ENCODE measurements at regions not wholly inside any gene's neighbourhood (a gene's known extent, or its start where the extent isn't known, plus 50 kb on each side); places are given as distances from the start of the nearest gene placed in this dataset.

DNA sequence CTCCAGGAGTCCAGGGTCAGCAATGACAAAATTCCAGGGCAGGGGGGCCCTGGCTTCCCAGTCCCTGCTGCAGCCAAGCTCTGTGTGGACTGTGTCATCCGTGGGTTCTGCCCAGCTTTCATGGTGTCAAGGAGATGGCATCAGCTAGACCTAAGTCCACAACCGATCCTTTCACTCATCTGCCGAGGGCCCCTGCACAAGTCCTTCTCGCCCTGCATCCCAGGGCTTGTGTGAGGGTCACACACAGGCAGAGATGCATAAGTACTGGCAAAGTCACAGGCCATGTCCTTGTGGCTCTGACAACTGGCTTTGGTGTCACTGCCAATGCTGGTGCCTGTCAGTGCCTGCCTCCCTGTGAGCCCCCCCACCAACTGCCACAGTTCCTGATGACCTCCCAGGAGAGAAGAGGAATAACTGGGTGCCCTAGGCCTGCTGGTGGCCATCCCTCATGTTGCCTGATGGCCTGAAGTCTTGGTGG, 181.4 kb upstream of the CST7 start:
- Histone ChIP-seq H3K9ac (ENCODE audit: low read length) (no peak overlapping the region), H3K27ac (ENCODE audit: low read length) (no peak overlapping the region), H3K27me3 (ENCODE audit: low read depth, low read length) (peaks cover 18% of the 10 kb centered on the region; the same call in 1 of the 2 replicates), H4K20me1 (ENCODE audit: insufficient read depth, low read length) (no peaks in the 10 kb centered on the region), H3K79me2 (ENCODE audit: low read length) (no peaks in the 10 kb centered on the region), H3K9me3 (ENCODE audit: insufficient read depth, low read length) (no peaks in the 10 kb centered on the region), H2AFZ (ENCODE audit: low read depth, low read length) (no peak overlapping the region), H3K4me3 (ENCODE audit: low read length) (no peak overlapping the region), H3K4me1 (ENCODE audit: low read length) (peaks cover 37% of the 10 kb centered on the region), H3K36me3 (replicated peaks; ENCODE audit: low read depth, low read length) (no peaks in the 10 kb centered on the region), H3K4me2 (ENCODE audit: low read length) (no peak overlapping the region)
- TF ChIP-seq, protein P1, sequence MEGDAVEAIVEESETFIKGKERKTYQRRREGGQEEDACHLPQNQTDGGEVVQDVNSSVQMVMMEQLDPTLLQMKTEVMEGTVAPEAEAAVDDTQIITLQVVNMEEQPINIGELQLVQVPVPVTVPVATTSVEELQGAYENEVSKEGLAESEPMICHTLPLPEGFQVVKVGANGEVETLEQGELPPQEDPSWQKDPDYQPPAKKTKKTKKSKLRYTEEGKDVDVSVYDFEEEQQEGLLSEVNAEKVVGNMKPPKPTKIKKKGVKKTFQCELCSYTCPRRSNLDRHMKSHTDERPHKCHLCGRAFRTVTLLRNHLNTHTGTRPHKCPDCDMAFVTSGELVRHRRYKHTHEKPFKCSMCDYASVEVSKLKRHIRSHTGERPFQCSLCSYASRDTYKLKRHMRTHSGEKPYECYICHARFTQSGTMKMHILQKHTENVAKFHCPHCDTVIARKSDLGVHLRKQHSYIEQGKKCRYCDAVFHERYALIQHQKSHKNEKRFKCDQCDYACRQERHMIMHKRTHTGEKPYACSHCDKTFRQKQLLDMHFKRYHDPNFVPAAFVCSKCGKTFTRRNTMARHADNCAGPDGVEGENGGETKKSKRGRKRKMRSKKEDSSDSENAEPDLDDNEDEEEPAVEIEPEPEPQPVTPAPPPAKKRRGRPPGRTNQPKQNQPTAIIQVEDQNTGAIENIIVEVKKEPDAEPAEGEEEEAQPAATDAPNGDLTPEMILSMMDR (IDR thresholded peaks at IDR 0.05; ENCODE audit: low read depth, low read length) = no peak
- TF ChIP-seq EZH2phosphoT487 (IDR thresholded peaks at IDR 0.05; ENCODE audit: low read depth) = no peak

DNA sequence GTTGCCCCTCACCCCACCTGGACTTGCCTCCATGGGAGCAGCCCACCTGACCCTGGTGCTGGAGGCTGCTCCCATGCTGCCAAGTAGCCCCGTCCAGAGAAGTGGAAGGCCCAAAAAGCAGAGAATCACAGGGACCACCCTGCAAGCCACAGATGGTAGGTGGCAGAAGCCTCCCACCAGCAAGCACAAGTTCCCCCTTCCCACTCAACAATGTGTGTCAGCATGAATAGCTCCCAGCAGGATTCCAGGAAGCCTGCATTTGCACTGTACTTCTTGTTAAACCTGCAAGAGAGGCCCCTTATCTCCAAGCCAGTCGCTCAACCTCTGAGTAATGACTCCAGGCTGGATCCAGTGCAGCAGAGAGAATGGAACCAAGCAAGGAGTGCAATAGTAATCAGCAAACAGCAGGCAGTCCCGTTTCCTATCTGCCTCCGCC, 180.8 kb upstream of the CST7 start:
- no peak overlapping the region for H3K9ac ChIP-seq (ENCODE audit: low read length)
- no peak overlapping the region for H3K27ac ChIP-seq (ENCODE audit: low read length)
- TF ChIP-seq EZH2phosphoT487 (IDR thresholded peaks at IDR 0.05; ENCODE audit: low read depth) = no peak
- TF ChIP-seq, protein P1 (IDR thresholded peaks at IDR 0.05; ENCODE audit: low read depth, low read length) = no peak
- no peak overlapping the region for H3K4me3 ChIP-seq (ENCODE audit: low read length)
- peaks cover 43% of the 10 kb centered on the region for H3K4me1 ChIP-seq (ENCODE audit: low read length)
- H3K9me3 ChIP-seq (ENCODE audit: insufficient read depth, low read length) = no peaks in the 10 kb centered on the region
- H2AFZ ChIP-seq (ENCODE audit: low read depth, low read length) = no peak overlapping the region
- H4K20me1 ChIP-seq (ENCODE audit: insufficient read depth, low read length) = no peaks in the 10 kb centered on the region
- no peaks in the 10 kb centered on the region for H3K79me2 ChIP-seq (ENCODE audit: low read length)
- peaks cover 18% of the 10 kb centered on the region; the same call in 1 of the 2 replicates for H3K27me3 ChIP-seq (ENCODE audit: low read depth, low read length)
- no peaks in the 10 kb centered on the region for H3K36me3 ChIP-seq (replicated peaks; ENCODE audit: low read depth, low read length)
- no peak overlapping the region for H3K4me2 ChIP-seq (ENCODE audit: low read length)

DNA sequence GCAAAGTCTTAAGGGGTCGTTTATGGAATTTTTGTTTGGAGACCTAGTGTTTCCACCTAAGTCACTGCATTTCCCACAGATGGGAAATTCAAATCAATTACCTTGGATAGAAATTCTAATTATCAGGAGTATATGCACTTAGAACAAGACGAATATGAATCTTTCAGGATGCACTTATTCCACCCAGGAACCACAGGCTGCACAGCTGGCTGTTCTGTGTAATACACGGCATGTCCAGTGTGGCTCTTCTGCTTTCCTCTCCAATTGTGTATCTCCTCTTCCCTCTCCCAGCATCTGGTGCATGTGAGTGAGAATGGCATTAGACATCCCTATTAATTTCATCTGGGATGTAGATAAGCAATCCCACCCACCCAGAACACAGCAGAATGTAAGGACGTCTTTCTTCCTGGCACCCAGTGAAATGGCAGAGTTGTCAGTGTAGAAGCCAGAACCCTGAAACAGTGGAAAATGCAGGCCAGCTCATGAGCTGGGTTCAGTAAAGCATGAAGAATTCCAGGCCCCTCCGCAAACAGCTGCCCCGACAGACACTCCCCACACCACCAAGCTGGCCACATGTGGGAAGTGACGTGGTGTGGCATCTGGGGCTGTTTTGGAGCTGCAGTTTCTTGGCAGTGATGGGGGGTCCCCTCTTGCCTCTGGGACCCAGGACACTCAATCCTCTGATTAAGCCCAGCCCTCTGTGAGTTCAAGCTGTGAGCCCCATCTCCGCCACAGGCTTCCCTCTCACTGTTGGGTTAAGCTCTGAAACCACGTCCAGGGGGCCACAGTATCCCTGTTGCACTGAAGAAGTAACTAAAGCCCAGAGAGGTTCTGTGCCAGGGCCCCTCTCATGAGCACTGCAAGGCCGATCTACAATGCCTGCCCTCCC, 180.1 kb upstream of the CST7 start:
- H3K4me3 ChIP-seq (ENCODE audit: low read length) = no peak overlapping the region
- no peak overlapping the region for H2AFZ ChIP-seq (ENCODE audit: low read depth, low read length)
- TF ChIP-seq, protein P1 (IDR thresholded peaks at IDR 0.05; ENCODE audit: low read depth, low read length) = no peak
- TF ChIP-seq EZH2phosphoT487 (IDR thresholded peaks at IDR 0.05; ENCODE audit: low read depth) = no peak
- no peaks in the 10 kb centered on the region for H4K20me1 ChIP-seq (ENCODE audit: insufficient read depth, low read length)
- peaks cover 50% of the 10 kb centered on the region for H3K4me1 ChIP-seq (ENCODE audit: low read length)
- no peak overlapping the region for H3K9ac ChIP-seq (ENCODE audit: low read length)
- H3K4me2 ChIP-seq (ENCODE audit: low read length) = no peak overlapping the region
- no peak overlapping the region for H3K27ac ChIP-seq (ENCODE audit: low read length)
- peaks cover 18% of the 10 kb centered on the region; the same call in 1 of the 2 replicates for H3K27me3 ChIP-seq (ENCODE audit: low read depth, low read length)
- H3K36me3 ChIP-seq (replicated peaks; ENCODE audit: low read depth, low read length) = no peaks in the 10 kb centered on the region
- H3K9me3 ChIP-seq (ENCODE audit: insufficient read depth, low read length) = no peaks in the 10 kb centered on the region
- H3K79me2 ChIP-seq (ENCODE audit: low read length) = no peaks in the 10 kb centered on the region

DNA sequence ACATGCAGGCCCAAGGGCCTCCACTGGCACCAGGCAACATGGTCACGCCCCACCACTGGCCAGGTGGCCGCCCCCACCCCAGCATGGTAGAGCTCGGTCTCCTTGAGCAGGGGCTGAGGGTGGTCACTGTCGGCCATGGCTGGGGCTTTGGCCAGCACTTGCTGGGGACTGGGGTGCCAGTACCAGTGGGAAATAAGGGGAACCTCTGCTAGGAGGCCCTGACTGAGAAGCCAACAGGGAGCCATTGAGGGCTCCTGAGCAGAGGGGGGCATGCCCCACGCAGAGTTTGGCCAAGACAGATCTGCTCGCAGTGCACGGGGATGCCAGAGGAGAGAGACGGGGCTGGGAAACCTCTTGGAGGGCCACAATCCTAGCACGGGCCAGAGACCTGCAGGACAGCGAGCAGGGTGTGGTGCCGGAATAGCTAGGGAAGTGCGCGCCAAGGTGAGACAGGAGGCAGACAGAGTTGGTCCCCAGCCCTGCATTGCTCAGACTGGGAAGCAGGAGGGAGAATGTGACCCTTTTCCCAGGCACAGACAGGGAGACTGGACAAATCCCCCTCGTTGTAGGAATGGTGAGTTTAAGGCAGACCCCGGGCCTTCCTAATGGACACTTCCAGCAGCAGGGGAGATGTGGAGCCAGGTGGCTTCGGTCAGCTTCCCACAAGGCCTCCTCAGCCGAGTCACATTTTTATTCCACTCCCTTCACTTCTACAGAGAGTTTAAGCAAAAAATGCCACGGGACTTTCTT, 179.0 kb upstream of the CST7 start:
- peaks cover 6% of the 10 kb centered on the region; the same call in 1 of the 2 replicates for H3K9me3 ChIP-seq (ENCODE audit: insufficient read depth, low read length)
- H3K27ac ChIP-seq (ENCODE audit: low read length) = no peak overlapping the region
- H3K27me3 ChIP-seq (ENCODE audit: low read depth, low read length) = peaks cover 26% of the 10 kb centered on the region
- no peak overlapping the region for H3K9ac ChIP-seq (ENCODE audit: low read length)
- TF ChIP-seq EZH2phosphoT487 (IDR thresholded peaks at IDR 0.05; ENCODE audit: low read depth) = no peak
- TF ChIP-seq, protein P1 (IDR thresholded peaks at IDR 0.05; ENCODE audit: low read depth, low read length) = no peak
- peaks cover 61% of the 10 kb centered on the region for H3K4me1 ChIP-seq (ENCODE audit: low read length)
- H3K4me2 ChIP-seq (ENCODE audit: low read length) = no peak overlapping the region
- H4K20me1 ChIP-seq (ENCODE audit: insufficient read depth, low read length) = no peaks in the 10 kb centered on the region
- no peak overlapping the region for H2AFZ ChIP-seq (ENCODE audit: low read depth, low read length)
- peaks cover 5% of the 10 kb centered on the region for H3K36me3 ChIP-seq (replicated peaks; ENCODE audit: low read depth, low read length)
- no peaks in the 10 kb centered on the region for H3K79me2 ChIP-seq (ENCODE audit: low read length)
- H3K4me3 ChIP-seq (ENCODE audit: low read length) = no peak overlapping the region

Data from OCI-LY3 (cell line).